Kidney (tissue), 13 donors: ENCODE measurements at regions not wholly inside any gene's neighbourhood (a gene's known extent, or its start where the extent isn't known, plus 50 kb on each side); places are given as distances from the start of the nearest gene placed in this dataset.

Experiments
- DNase-seq, 5 donors: peaks; one replicate each; pipeline ENCODE4 v3.0.0-alpha.2; 2013 to 2020
- FAIRE-seq: peaks from 2 replicates; lab custom pipeline; 2012; peaks lifted over from hg19 to GRCh38; lab: Jason Lieb, UNC
- H3K27ac ChIP-seq, 2 donors: one replicate each; pipeline ENCODE4 v1.7.0; 2013; ENCODE audit warnings: low read depth in 2 of 2, low read length in 2 of 2, inconsistent platforms in 1 of 2
- H3K27me3 ChIP-seq: one replicate; pipeline ENCODE4 v1.7.1; 2013; ENCODE audit warnings: low read length, inconsistent platforms; ENCODE audit not compliant: control insufficient read depth, insufficient read depth
- H3K36me3 ChIP-seq, 3 donors: one replicate each; pipeline versions ENCODE4 v1.7.0 to v1.7.1; 2013; ENCODE audit warnings: low read length in 3 of 3, control low read depth in 1 of 3, inconsistent platforms in 1 of 3; ENCODE audit not compliant: insufficient read depth in 3 of 3, control insufficient read depth in 2 of 3
- H3K4me1 ChIP-seq, 3 donors: one replicate each; pipeline versions ENCODE4 v1.7.0 to v1.7.1; 2013; ENCODE audit warnings: low read length in 3 of 3, inconsistent platforms in 1 of 3, low read depth in 1 of 3; ENCODE audit not compliant: control insufficient read depth in 2 of 3, insufficient read depth in 2 of 3
- H3K4me3 ChIP-seq, 3 donors: one replicate each; pipeline versions ENCODE4 v1.7.0 to v1.8.1; 2013; ENCODE audit warnings: low read length in 3 of 3, control low read depth in 1 of 3, inconsistent platforms in 1 of 3
- H3K9ac ChIP-seq, 3 donors: one replicate each; pipeline versions ENCODE4 v1.7.0 to v1.7.1; 2013; ENCODE audit warnings: low read length in 3 of 3, control low read depth in 1 of 3, inconsistent platforms in 1 of 3
- H3K9me3 ChIP-seq, 3 donors: one replicate each; pipeline versions ENCODE4 v1.7.0 to v1.7.1; 2013; ENCODE audit warnings: low read length in 3 of 3, control low read depth in 1 of 3, inconsistent platforms in 1 of 3; ENCODE audit not compliant: control insufficient read depth in 2 of 3, insufficient read depth in 1 of 3
- CTCF ChIP-seq: IDR thresholded peaks from 3 replicates; pipeline ENCODE4 v1.5.1; 2012; ENCODE audit warnings: mild to moderate bottlenecking, moderate library complexity, borderline replicate concordance; ENCODE audit not compliant: insufficient read depth; ENCODE audit errors: extremely low read depth
- intact Hi-C: fragments of 100-400 bp; cut with DNase I; formaldehyde crosslinking; loops from one replicate; pipeline ENCODE4 v1.11.1; 2022
- donor health status: control.
- donor health status: control.
- donor health status: control.
- donor health status: control.
- donor health status: control.
- donor health status: DM: yes; HTN: yes; CAD: no.
- donor health status: Normal renal cell carcinoma (clear cell type).

GRCh38 chr7:10798044-10798443 is 175.6 kb upstream of the PHF14 start:
- no peak for FAIRE-seq
- intact Hi-C loops = no loop called here
- no peak for DNase-seq
- H3K27me3 ChIP-seq = no peaks in the 10 kb centered on the region
- H3K4me3 ChIP-seq = no peak overlapping the region
- no peak overlapping the region for H3K27ac ChIP-seq
- no peaks in the 10 kb centered on the region for H3K9me3 ChIP-seq
- no peaks in the 10 kb centered on the region for H3K36me3 ChIP-seq
- TF ChIP-seq CTCF = no peak
- H3K4me1 ChIP-seq = no peaks in the 10 kb centered on the region
- no peak overlapping the region for H3K9ac ChIP-seq

- TF ChIP-seq CTCF = no peak
- Histone ChIP-seq H3K4me3 (no peak overlapping the region), H3K4me1 (no peaks in the 10 kb centered on the region), H3K9ac (no peak overlapping the region), H3K36me3 (no peaks in the 10 kb centered on the region), H3K27me3 (no peaks in the 10 kb centered on the region), H3K27ac (no peak overlapping the region), H3K9me3 (no peaks in the 10 kb centered on the region)
- intact Hi-C loops = no loop called here
- FAIRE-seq (no peak), DNase-seq (no peak)
Measured at GRCh38 chr7:10799475-10799874, 174.2 kb upstream of the PHF14 start.

- Histone ChIP-seq H3K27me3 (no peaks in the 10 kb centered on the region), H3K4me1 (no peaks in the 10 kb centered on the region), H3K36me3 (no peaks in the 10 kb centered on the region), H3K9ac (no peak overlapping the region), H3K4me3 (no peak overlapping the region), H3K27ac (no peak overlapping the region), H3K9me3 (no peaks in the 10 kb centered on the region)
- DNase-seq (no peak), FAIRE-seq (no peak)
- TF ChIP-seq CTCF = no peak
- intact Hi-C loops = no loop called here
Measured at GRCh38 chr7:10802011-10802410, 171.7 kb upstream of the PHF14 start.

- TF ChIP-seq CTCF = no peak
- intact Hi-C loops = no loop called here
- no peak for DNase-seq
- Histone ChIP-seq H3K9me3 (no peaks in the 10 kb centered on the region), H3K27me3 (no peaks in the 10 kb centered on the region), H3K4me3 (no peak overlapping the region), H3K36me3 (no peaks in the 10 kb centered on the region), H3K27ac (no peak overlapping the region), H3K4me1 (no peaks in the 10 kb centered on the region), H3K9ac (no peak overlapping the region)
- no peak for FAIRE-seq
Measured at GRCh38 chr7:10802526-10802925, 171.1 kb upstream of the PHF14 start.
